ENCODE measurements at regions not wholly inside any gene's neighbourhood (a gene's known extent, or its start where the extent isn't known, plus 50 kb on each side); places are given as distances from the start of the nearest gene placed in this dataset.

DNA sequence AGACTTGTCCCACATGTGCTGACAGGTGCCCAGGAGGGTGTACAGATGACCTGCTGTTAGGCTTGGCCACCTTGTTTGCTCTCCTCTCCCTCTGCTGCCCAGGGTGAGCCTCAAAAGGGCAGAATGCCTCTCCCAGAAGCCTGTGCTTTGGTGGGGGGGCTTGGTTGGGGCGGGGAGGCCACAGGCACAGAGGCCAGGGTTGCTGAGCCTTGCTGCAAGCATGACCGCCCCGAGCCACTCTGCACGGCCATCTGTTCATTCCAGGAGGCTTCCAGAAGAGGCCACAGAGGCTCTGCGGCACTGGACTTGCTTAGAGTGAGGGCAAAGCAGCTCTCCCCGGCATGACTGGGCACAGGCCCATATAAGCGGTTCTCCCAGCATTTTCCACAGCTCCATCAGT lies 190.8 kb downstream of the GLRX3 start:
- CTCF ChIA-PET, result no interaction called here
- H3K4me3 Mint-ChIP-seq, result no peak overlapping the region
- H3K9me3 Mint-ChIP-seq, result peaks cover 4% of the 10 kb centered on the region
- DNase-seq (no peak), ATAC-seq (no peak)
- H3K4me1 Mint-ChIP-seq (ENCODE audit: low read depth), result no peaks in the 10 kb centered on the region
- no peaks in the 10 kb centered on the region for H3K27me3 Mint-ChIP-seq
- no peaks in the 10 kb centered on the region for H3K36me3 Mint-ChIP-seq (ENCODE audit: low read depth)
- no peak overlapping the region for H3K27ac Mint-ChIP-seq
- POLR2A ChIA-PET, result no interaction called here
- TF ChIP-seq, protein P1, sequence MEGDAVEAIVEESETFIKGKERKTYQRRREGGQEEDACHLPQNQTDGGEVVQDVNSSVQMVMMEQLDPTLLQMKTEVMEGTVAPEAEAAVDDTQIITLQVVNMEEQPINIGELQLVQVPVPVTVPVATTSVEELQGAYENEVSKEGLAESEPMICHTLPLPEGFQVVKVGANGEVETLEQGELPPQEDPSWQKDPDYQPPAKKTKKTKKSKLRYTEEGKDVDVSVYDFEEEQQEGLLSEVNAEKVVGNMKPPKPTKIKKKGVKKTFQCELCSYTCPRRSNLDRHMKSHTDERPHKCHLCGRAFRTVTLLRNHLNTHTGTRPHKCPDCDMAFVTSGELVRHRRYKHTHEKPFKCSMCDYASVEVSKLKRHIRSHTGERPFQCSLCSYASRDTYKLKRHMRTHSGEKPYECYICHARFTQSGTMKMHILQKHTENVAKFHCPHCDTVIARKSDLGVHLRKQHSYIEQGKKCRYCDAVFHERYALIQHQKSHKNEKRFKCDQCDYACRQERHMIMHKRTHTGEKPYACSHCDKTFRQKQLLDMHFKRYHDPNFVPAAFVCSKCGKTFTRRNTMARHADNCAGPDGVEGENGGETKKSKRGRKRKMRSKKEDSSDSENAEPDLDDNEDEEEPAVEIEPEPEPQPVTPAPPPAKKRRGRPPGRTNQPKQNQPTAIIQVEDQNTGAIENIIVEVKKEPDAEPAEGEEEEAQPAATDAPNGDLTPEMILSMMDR (IDR thresholded peaks at IDR 0.05), result no peak
- intact Hi-C loops (cut with micrococcal nuclease), result no loop called here

- Mint-ChIP-seq H3K9me3 (peaks cover 2% of the 10 kb centered on the region), H3K36me3 (ENCODE audit: low read depth) (no peaks in the 10 kb centered on the region), H3K27ac (no peak overlapping the region), H3K27me3 (no peaks in the 10 kb centered on the region), H3K4me1 (ENCODE audit: low read depth) (no peaks in the 10 kb centered on the region), H3K4me3 (no peak overlapping the region)
- intact Hi-C loops (cut with micrococcal nuclease), result no loop called here
- CTCF ChIA-PET, result no interaction called here
- TF ChIP-seq, protein P1 (IDR thresholded peaks at IDR 0.05), result no peak
- POLR2A ChIA-PET, result no interaction called here
- ATAC-seq (no peak), DNase-seq (no peak)
Observed at GRCh38 chr10:130329792-130330191, 193.6 kb downstream of the GLRX3 start.

GRCh38 chr10:130333185-130333584 lies 197.0 kb downstream of the GLRX3 start:
- ATAC-seq, result no peak
- Mint-ChIP-seq H3K4me1 (ENCODE audit: low read depth) (no peaks in the 10 kb centered on the region), H3K27ac (no peak overlapping the region), H3K4me3 (no peak overlapping the region), H3K36me3 (ENCODE audit: low read depth) (no peaks in the 10 kb centered on the region), H3K27me3 (no peaks in the 10 kb centered on the region), H3K9me3 (no peaks in the 10 kb centered on the region)
- TF ChIP-seq, protein P1 (IDR thresholded peaks at IDR 0.05), result no peak
- POLR2A ChIA-PET, result no interaction called here
- CTCF ChIA-PET, result no interaction called here
- no peak for DNase-seq
- intact Hi-C loops (cut with micrococcal nuclease), result no loop called here

DNA sequence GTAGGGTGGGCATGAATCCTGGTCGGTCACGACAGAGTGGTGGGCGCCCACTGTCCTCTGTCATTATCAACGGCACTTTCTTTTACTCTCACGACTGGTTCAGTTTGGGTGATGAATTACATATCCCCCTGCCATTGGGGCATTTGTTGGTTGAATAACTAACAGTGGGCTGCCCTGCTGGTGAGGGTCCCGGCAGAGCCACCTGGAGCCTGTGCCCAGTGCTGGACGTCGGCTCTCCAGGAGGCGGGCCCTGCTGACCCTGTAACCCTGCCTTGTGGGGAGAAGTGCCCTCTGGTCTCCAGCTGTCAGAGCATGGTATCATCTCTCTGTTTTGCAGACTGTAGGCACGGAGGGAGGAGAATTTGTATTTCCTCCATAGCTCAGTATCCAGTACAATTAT lies 199.1 kb downstream of the GLRX3 start:
- Mint-ChIP-seq H3K27ac (no peak overlapping the region), H3K9me3 (no peaks in the 10 kb centered on the region), H3K27me3 (no peaks in the 10 kb centered on the region), H3K36me3 (ENCODE audit: low read depth) (no peaks in the 10 kb centered on the region), H3K4me3 (no peak overlapping the region), H3K4me1 (ENCODE audit: low read depth) (no peaks in the 10 kb centered on the region)
- ChIA-PET POLR2A (no interaction called here), CTCF (no interaction called here)
- ATAC-seq (no peak), DNase-seq (no peak)
- intact Hi-C loops (cut with micrococcal nuclease), result no loop called here
- TF ChIP-seq, protein P1 (IDR thresholded peaks at IDR 0.05), result no peak

DNA sequence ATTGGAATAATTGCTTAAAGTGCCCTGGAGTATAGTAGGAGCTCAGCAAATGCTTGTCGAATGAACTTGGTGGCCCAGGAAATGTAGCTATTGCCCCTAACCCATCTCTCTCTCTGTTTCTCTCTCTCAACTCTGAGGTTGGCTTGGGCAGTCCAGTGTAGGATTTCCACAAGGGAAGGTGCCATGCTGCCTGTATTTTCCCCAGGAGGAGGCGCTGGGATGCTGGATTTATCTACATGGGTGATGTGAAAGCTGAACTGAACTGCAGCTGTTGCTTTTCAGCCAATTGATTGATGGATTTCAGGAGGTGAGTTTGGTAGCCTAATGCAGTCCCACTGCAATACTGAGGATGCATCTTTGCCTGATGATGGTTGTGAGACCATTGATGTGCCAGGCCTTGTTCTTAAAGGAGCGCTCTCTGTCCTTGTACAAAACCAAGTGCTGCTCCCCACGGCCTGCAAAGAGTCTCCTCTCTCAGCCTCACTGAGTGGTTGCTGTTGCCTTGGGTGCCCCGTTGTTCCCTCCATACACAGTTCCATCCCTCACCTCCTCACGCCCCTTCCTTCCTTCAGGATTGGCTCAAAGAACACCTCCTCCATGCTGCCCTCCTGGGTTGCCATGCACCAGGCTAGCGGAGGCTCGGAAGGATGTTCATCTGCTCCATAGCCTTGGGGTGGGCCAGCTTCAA lies 200.6 kb downstream of the GLRX3 start:
- H3K36me3 Mint-ChIP-seq (ENCODE audit: low read depth), result no peaks in the 10 kb centered on the region
- H3K4me3 Mint-ChIP-seq, result no peak overlapping the region
- ATAC-seq, result no peak
- H3K9me3 Mint-ChIP-seq, result no peaks in the 10 kb centered on the region
- no peaks in the 10 kb centered on the region for H3K27me3 Mint-ChIP-seq
- ChIA-PET CTCF (no interaction called here), POLR2A (no interaction called here)
- TF ChIP-seq, protein P1 (IDR thresholded peaks at IDR 0.05), result no peak
- intact Hi-C loops (cut with micrococcal nuclease), result no loop called here
- H3K4me1 Mint-ChIP-seq (ENCODE audit: low read depth), result no peaks in the 10 kb centered on the region
- no peak overlapping the region for H3K27ac Mint-ChIP-seq
- no peak for DNase-seq

Data from activated CD8-positive, alpha-beta T cell treated with anti-CD3 and anti-CD28 coated beads for 36 hours (primary cell).